ENCODE measurements at regions not wholly inside any gene's neighbourhood (a gene's known extent, or its start where the extent isn't known, plus 50 kb on each side); places are given as distances from the start of the nearest gene placed in this dataset.

DNA sequence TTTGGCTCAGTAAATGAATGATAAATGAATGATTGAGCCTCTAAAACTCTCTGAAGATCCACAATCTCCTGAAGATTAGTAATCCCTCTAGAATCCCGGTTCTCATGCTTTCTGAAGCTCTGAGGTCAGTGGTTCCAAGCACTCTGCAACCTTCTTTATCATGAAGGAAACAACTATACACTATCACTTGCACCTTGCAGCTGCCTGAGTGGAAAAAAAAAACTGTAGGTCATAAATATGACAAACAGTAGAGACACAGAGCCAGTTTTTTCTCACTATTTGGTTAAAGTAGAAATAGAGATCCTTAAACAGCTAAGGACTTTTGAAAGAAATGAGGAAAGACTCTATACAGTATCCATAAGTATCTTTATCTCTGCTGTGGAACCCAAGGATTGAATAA lies 122.0 kb upstream of the CRBN start:
- H3K9me1 ChIP-seq (ENCODE audit: control insufficient read depth, insufficient read depth, low read length) = no peaks in the 10 kb centered on the region
- H3K4me1 ChIP-seq (replicated peaks in 1 of 2; ENCODE audit: control insufficient read depth in 2 of 2, insufficient read depth in 2 of 2, low read length in 2 of 2) = no peaks in the 10 kb centered on the region
- no peak overlapping the region for H2AFZ ChIP-seq (ENCODE audit: low read depth, low read length)
- no peak for FAIRE-seq
- no peaks in the 10 kb centered on the region for H3K36me3 ChIP-seq (ENCODE audit: control insufficient read depth, insufficient read depth, low read length)
- no peaks in the 10 kb centered on the region for H3K27me3 ChIP-seq (ENCODE audit: control insufficient read depth in 2 of 2, insufficient read depth in 2 of 2, low read length in 2 of 2)
- no peak overlapping the region for H3K9ac ChIP-seq (ENCODE audit: insufficient read depth in 1 of 2, low read depth in 2 of 2, low read length in 2 of 2)
- H3K4me2 ChIP-seq (ENCODE audit: insufficient read depth, low read length) = no peak overlapping the region
- H3K9me3 ChIP-seq (replicated peaks; ENCODE audit: control insufficient read depth, insufficient read depth, low read depth, low read length) = peaks cover 3% of the 10 kb centered on the region; the same call in 1 of the 2 replicates
- no peak overlapping the region for H3K4me3 ChIP-seq
- no peaks in the 10 kb centered on the region for H4K20me1 ChIP-seq (replicated peaks; ENCODE audit: control insufficient read depth, insufficient read depth, low read length)
- intact Hi-C loops (cut with micrococcal nuclease) = no loop called here
- no TSS peak for BruUV-seq (replicated peaks)
- in situ Hi-C loops (cut with MboI) = no loop called here
- no peaks in the 10 kb centered on the region for H3K79me2 ChIP-seq (ENCODE audit: control insufficient read depth, insufficient read depth, low read length)
- ChIA-PET CTCF (ENCODE audit: low intra/inter-chr PET ratio) (no interaction called here), POLR2A (no interaction called here)
- no peak for ATAC-seq
- no peak for DNase-seq (ENCODE audit: extremely low read depth in 1 of 4, low spot score in 3 of 4)
- H3K27ac ChIP-seq (ENCODE audit: extremely low read depth, low read depth, low read length) = no peak overlapping the region
- TF ChIP-seq, protein P1, sequence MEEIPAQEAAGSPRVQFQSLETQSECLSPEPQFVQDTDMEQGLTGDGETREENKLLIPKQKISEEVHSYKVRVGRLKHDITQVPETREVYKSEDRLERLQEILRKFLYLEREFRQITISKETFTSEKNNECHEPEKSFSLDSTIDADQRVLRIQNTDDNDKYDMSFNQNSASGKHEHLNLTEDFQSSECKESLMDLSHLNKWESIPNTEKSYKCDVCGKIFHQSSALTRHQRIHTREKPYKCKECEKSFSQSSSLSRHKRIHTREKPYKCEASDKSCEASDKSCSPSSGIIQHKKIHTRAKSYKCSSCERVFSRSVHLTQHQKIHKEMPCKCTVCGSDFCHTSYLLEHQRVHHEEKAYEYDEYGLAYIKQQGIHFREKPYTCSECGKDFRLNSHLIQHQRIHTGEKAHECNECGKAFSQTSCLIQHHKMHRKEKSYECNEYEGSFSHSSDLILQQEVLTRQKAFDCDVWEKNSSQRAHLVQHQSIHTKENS (CRISPR knock-in tag; IDR thresholded peaks at IDR 0.05) = no peak
- no peak for TF ChIP-seq BDP1 (IDR thresholded peaks at IDR 0.05; ENCODE audit: insufficient read depth, insufficient read length)
- no peak for TF ChIP-seq RUNX1 (IDR thresholded peaks at IDR 0.05; ENCODE audit: low read depth)
- no peak for TF ChIP-seq KDM2B (CRISPR knock-in tag; IDR thresholded peaks at IDR 0.05)
- no peak for TF ChIP-seq ARID2 (IDR thresholded peaks at IDR 0.05)
- TF ChIP-seq, protein P2, sequence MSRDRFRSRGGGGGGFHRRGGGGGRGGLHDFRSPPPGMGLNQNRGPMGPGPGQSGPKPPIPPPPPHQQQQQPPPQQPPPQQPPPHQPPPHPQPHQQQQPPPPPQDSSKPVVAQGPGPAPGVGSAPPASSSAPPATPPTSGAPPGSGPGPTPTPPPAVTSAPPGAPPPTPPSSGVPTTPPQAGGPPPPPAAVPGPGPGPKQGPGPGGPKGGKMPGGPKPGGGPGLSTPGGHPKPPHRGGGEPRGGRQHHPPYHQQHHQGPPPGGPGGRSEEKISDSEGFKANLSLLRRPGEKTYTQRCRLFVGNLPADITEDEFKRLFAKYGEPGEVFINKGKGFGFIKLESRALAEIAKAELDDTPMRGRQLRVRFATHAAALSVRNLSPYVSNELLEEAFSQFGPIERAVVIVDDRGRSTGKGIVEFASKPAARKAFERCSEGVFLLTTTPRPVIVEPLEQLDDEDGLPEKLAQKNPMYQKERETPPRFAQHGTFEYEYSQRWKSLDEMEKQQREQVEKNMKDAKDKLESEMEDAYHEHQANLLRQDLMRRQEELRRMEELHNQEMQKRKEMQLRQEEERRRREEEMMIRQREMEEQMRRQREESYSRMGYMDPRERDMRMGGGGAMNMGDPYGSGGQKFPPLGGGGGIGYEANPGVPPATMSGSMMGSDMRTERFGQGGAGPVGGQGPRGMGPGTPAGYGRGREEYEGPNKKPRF (IDR thresholded peaks at IDR 0.05; ENCODE audit: low read depth, low read length) = no peak
- TF ChIP-seq TCF7 (IDR thresholded peaks at IDR 0.05; ENCODE audit: borderline replicate concordance) = no peak
- TF ChIP-seq, protein P3, sequence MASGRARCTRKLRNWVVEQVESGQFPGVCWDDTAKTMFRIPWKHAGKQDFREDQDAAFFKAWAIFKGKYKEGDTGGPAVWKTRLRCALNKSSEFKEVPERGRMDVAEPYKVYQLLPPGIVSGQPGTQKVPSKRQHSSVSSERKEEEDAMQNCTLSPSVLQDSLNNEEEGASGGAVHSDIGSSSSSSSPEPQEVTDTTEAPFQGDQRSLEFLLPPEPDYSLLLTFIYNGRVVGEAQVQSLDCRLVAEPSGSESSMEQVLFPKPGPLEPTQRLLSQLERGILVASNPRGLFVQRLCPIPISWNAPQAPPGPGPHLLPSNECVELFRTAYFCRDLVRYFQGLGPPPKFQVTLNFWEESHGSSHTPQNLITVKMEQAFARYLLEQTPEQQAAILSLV (tag; IDR thresholded peaks at IDR 0.05) = no peak
- TF ChIP-seq ZNF79 (CRISPR knock-in tag; IDR thresholded peaks at IDR 0.05; ENCODE audit: low read depth) = no peak
- TF ChIP-seq, protein P4, sequence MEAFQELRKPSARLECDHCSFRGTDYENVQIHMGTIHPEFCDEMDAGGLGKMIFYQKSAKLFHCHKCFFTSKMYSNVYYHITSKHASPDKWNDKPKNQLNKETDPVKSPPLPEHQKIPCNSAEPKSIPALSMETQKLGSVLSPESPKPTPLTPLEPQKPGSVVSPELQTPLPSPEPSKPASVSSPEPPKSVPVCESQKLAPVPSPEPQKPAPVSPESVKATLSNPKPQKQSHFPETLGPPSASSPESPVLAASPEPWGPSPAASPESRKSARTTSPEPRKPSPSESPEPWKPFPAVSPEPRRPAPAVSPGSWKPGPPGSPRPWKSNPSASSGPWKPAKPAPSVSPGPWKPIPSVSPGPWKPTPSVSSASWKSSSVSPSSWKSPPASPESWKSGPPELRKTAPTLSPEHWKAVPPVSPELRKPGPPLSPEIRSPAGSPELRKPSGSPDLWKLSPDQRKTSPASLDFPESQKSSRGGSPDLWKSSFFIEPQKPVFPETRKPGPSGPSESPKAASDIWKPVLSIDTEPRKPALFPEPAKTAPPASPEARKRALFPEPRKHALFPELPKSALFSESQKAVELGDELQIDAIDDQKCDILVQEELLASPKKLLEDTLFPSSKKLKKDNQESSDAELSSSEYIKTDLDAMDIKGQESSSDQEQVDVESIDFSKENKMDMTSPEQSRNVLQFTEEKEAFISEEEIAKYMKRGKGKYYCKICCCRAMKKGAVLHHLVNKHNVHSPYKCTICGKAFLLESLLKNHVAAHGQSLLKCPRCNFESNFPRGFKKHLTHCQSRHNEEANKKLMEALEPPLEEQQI (IDR thresholded peaks at IDR 0.05) = no peak
- TF ChIP-seq, protein P5, sequence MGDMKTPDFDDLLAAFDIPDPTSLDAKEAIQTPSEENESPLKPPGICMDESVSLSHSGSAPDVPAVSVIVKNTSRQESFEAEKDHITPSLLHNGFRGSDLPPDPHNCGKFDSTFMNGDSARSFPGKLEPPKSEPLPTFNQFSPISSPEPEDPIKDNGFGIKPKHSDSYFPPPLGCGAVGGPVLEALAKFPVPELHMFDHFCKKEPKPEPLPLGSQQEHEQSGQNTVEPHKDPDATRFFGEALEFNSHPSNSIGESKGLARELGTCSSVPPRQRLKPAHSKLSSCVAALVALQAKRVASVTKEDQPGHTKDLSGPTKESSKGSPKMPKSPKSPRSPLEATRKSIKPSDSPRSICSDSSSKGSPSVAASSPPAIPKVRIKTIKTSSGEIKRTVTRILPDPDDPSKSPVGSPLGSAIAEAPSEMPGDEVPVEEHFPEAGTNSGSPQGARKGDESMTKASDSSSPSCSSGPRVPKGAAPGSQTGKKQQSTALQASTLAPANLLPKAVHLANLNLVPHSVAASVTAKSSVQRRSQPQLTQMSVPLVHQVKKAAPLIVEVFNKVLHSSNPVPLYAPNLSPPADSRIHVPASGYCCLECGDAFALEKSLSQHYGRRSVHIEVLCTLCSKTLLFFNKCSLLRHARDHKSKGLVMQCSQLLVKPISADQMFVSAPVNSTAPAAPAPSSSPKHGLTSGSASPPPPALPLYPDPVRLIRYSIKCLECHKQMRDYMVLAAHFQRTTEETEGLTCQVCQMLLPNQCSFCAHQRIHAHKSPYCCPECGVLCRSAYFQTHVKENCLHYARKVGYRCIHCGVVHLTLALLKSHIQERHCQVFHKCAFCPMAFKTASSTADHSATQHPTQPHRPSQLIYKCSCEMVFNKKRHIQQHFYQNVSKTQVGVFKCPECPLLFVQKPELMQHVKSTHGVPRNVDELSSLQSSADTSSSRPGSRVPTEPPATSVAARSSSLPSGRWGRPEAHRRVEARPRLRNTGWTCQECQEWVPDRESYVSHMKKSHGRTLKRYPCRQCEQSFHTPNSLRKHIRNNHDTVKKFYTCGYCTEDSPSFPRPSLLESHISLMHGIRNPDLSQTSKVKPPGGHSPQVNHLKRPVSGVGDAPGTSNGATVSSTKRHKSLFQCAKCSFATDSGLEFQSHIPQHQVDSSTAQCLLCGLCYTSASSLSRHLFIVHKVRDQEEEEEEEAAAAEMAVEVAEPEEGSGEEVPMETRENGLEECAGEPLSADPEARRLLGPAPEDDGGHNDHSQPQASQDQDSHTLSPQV (IDR thresholded peaks at IDR 0.05) = no peak
- 0% methylated on average over 1 of the region's 1 CpG for WGBS (ENCODE audit: insufficient coverage, low coverage, missing lambda C conversion rate)

Data from K562 (cell line).